ENCODE measurements at regions not wholly inside any gene's neighbourhood (a gene's known extent, or its start where the extent isn't known, plus 50 kb on each side); places are given as distances from the start of the nearest gene placed in this dataset.

DNA sequence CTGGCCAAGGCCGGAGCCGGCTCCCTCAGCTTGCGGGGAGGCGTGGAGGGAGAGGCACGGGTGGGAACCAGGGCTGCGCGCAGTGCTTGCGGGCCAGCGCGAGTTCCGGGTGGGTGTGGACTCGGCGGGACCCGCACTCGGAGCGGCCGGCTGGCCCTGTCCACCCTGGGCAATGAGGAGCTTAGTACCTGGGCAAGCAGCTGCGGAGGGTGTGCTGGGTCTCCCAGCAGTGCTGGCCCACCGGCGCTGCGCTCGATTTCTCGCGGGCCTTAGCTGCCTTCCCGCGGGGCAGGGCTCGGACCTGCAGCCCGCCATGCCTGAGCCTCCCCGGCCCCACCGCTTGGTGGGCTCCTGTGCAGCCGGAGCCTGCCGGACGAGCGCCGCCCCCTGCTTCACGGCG, 91.4 kb upstream of the MAN1A1 start:
- Histone ChIP-seq H3K79me2 (ENCODE audit: insufficient read depth, low read depth) (no peaks in the 10 kb centered on the region), H4K20me1 (ENCODE audit: insufficient read depth) (no peaks in the 10 kb centered on the region), H3K27ac (no peak overlapping the region), H3K4me2 (no peak overlapping the region), H3K4me3 (IDR thresholded peaks at IDR 0.05; ENCODE audit: insufficient read depth, low read depth, low read length) (no peak overlapping the region), H3K9ac (no peak overlapping the region), H3K4me1 (ENCODE audit: low read depth, poor library complexity, severe bottlenecking) (peaks cover 52% of the 10 kb centered on the region), H2AFZ (ENCODE audit: low read depth) (no peak overlapping the region), H3K36me3 (ENCODE audit: insufficient read depth) (no peaks in the 10 kb centered on the region), H3K27me3 (ENCODE audit: insufficient read depth, low read depth) (no peaks in the 10 kb centered on the region)
- TF ChIP-seq, protein P1, sequence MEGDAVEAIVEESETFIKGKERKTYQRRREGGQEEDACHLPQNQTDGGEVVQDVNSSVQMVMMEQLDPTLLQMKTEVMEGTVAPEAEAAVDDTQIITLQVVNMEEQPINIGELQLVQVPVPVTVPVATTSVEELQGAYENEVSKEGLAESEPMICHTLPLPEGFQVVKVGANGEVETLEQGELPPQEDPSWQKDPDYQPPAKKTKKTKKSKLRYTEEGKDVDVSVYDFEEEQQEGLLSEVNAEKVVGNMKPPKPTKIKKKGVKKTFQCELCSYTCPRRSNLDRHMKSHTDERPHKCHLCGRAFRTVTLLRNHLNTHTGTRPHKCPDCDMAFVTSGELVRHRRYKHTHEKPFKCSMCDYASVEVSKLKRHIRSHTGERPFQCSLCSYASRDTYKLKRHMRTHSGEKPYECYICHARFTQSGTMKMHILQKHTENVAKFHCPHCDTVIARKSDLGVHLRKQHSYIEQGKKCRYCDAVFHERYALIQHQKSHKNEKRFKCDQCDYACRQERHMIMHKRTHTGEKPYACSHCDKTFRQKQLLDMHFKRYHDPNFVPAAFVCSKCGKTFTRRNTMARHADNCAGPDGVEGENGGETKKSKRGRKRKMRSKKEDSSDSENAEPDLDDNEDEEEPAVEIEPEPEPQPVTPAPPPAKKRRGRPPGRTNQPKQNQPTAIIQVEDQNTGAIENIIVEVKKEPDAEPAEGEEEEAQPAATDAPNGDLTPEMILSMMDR (conservative IDR thresholded peaks at IDR 0.05; ENCODE audit: low read depth, low read length): no peak

DNA sequence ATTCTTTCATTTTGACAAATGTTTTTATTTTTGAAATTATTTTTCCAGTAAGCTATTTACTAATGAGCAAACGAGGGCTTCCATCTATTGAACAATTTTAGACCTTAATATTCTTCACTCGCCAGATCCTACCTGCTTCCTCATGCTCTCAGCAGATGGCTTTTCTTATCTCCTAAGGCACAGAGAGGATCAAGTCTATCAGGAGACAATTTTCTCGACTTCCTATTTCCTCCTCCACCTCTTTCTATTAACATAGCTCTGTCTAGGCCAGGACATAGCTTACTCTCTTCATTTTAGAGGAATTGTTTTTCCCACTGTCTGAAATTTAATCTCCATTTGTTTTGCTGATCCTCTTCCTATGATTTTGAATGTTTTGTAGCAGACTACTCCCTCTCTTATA, 87.0 kb upstream of the MAN1A1 start:
- H3K27ac ChIP-seq: no peak overlapping the region
- H3K27me3 ChIP-seq (ENCODE audit: insufficient read depth, low read depth): no peaks in the 10 kb centered on the region
- H3K36me3 ChIP-seq (ENCODE audit: insufficient read depth): no peaks in the 10 kb centered on the region
- no peaks in the 10 kb centered on the region for H4K20me1 ChIP-seq (ENCODE audit: insufficient read depth)
- H3K4me1 ChIP-seq (ENCODE audit: low read depth, poor library complexity, severe bottlenecking): peaks cover 8% of the 10 kb centered on the region
- H3K9ac ChIP-seq: no peak overlapping the region
- no peaks in the 10 kb centered on the region for H3K79me2 ChIP-seq (ENCODE audit: insufficient read depth, low read depth)
- TF ChIP-seq, protein P1 (conservative IDR thresholded peaks at IDR 0.05; ENCODE audit: low read depth, low read length): no peak
- no peak overlapping the region for H3K4me2 ChIP-seq
- no peak overlapping the region for H3K4me3 ChIP-seq (IDR thresholded peaks at IDR 0.05; ENCODE audit: insufficient read depth, low read depth, low read length)
- H2AFZ ChIP-seq (ENCODE audit: low read depth): no peak overlapping the region

DNA sequence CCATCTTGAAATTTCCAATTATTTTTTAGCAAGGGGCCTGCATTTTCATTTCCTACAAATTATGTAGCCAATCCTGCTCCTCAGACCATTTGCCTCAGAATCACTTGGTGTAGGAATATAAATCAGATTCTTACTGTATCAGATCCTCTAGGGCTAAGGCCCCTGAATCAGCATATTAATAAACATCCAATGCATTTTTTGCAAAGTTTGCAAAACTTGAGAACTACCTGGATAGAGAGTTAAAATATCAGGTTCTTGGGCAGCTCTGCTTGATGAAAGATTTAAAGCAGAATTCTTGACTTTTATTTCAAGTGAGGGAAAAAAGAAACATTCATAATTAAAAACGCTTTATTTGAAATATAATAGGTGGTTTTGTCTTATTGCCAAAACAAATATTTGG, 82.2 kb upstream of the MAN1A1 start:
- Histone ChIP-seq H3K79me2 (ENCODE audit: insufficient read depth, low read depth) (no peaks in the 10 kb centered on the region), H3K4me2 (no peak overlapping the region), H3K9ac (no peak overlapping the region), H3K27me3 (ENCODE audit: insufficient read depth, low read depth) (no peaks in the 10 kb centered on the region), H3K27ac (no peak overlapping the region), H3K4me1 (ENCODE audit: low read depth, poor library complexity, severe bottlenecking) (no peaks in the 10 kb centered on the region), H2AFZ (ENCODE audit: low read depth) (no peak overlapping the region), H4K20me1 (ENCODE audit: insufficient read depth) (no peaks in the 10 kb centered on the region), H3K36me3 (ENCODE audit: insufficient read depth) (no peaks in the 10 kb centered on the region), H3K4me3 (IDR thresholded peaks at IDR 0.05; ENCODE audit: insufficient read depth, low read depth, low read length) (no peak overlapping the region)
- TF ChIP-seq, protein P1 (conservative IDR thresholded peaks at IDR 0.05; ENCODE audit: low read depth, low read length): no peak

DNA sequence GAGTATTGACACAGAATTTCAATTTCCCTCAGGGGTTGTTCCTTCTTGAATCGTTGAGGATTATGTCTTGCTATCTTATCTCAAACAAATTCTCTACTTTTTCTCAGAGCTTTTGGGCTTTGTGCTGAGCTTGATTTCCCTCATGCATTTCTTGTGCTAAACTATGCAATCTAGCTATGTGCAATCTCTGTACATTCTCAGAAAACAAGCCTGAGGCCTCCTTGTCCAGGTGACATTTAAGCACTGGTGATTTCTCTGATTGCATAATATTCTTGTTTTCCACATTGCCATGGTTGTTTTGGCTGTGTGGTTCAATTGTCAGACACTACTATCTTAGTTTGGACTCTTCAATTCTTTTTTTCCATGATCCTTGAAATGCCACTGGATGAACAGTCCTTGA, 81.2 kb upstream of the MAN1A1 start:
- Histone ChIP-seq H3K9ac (no peak overlapping the region), H3K27me3 (ENCODE audit: insufficient read depth, low read depth) (no peaks in the 10 kb centered on the region), H4K20me1 (ENCODE audit: insufficient read depth) (no peaks in the 10 kb centered on the region), H2AFZ (ENCODE audit: low read depth) (no peak overlapping the region), H3K27ac (no peak overlapping the region), H3K36me3 (ENCODE audit: insufficient read depth) (no peaks in the 10 kb centered on the region), H3K79me2 (ENCODE audit: insufficient read depth, low read depth) (no peaks in the 10 kb centered on the region), H3K4me1 (ENCODE audit: low read depth, poor library complexity, severe bottlenecking) (no peaks in the 10 kb centered on the region), H3K4me3 (IDR thresholded peaks at IDR 0.05; ENCODE audit: insufficient read depth, low read depth, low read length) (no peak overlapping the region), H3K4me2 (no peak overlapping the region)
- TF ChIP-seq, protein P1 (conservative IDR thresholded peaks at IDR 0.05; ENCODE audit: low read depth, low read length): no peak

DNA sequence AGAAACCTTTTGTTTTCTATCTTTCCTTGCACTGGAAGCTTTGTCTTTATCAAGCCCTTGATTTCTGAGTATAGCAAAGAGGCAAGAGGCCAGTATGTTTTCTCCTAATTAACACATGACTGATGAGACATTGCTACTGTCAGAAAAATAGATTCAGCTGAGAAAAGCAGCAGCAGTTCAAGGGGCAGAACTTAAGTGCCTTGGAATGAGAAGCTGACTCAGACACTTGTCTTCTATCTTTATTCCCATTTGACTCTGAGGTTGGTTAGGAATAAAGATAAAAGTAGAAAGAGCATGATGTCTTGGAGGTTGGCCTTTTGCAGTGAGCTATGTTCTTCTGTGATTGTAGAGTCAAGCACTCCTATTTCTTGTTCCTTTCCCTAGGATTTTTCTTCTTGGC, 79.1 kb upstream of the MAN1A1 start:
- H3K79me2 ChIP-seq (ENCODE audit: insufficient read depth, low read depth): no peaks in the 10 kb centered on the region

More for the DNA sequence above, 79.1 kb upstream of the MAN1A1 start:
- H4K20me1 ChIP-seq (ENCODE audit: insufficient read depth): no peaks in the 10 kb centered on the region
- no peaks in the 10 kb centered on the region for H3K36me3 ChIP-seq (ENCODE audit: insufficient read depth)
- TF ChIP-seq, protein P1 (conservative IDR thresholded peaks at IDR 0.05; ENCODE audit: low read depth, low read length): no peak
- no peak overlapping the region for H3K9ac ChIP-seq
- H3K4me3 ChIP-seq (IDR thresholded peaks at IDR 0.05; ENCODE audit: insufficient read depth, low read depth, low read length): no peak overlapping the region
- H2AFZ ChIP-seq (ENCODE audit: low read depth): no peak overlapping the region
- no peak overlapping the region for H3K4me2 ChIP-seq
- H3K27ac ChIP-seq: no peak overlapping the region
- no peaks in the 10 kb centered on the region for H3K27me3 ChIP-seq (ENCODE audit: insufficient read depth, low read depth)
- no peaks in the 10 kb centered on the region for H3K4me1 ChIP-seq (ENCODE audit: low read depth, poor library complexity, severe bottlenecking)

Data from KMS-11 (cell line).